Loucy (cell line): ENCODE measurements at regions not wholly inside any gene's neighbourhood (a gene's known extent, or its start where the extent isn't known, plus 50 kb on each side); places are given as distances from the start of the nearest gene placed in this dataset.

Source experiments
- EZH2phosphoT487 ChIP-seq: fragments of 200-600 bp; IDR thresholded peaks from 2 replicates; pipeline ENCODE4 v1.6.1; 2018; ENCODE audit warnings: antibody characterized with exemption, mild to moderate bottlenecking, moderate library complexity, borderline replicate concordance
- TF ChIP-seq, protein P1 (sequence below): fragments of 200-600 bp; sonication (generic); conservative IDR thresholded peaks from 2 replicates; pipeline ENCODE4 v1.5.1; 2014; ENCODE audit warnings: mild to moderate bottlenecking, antibody characterized with exemption, low read length

DNA sequence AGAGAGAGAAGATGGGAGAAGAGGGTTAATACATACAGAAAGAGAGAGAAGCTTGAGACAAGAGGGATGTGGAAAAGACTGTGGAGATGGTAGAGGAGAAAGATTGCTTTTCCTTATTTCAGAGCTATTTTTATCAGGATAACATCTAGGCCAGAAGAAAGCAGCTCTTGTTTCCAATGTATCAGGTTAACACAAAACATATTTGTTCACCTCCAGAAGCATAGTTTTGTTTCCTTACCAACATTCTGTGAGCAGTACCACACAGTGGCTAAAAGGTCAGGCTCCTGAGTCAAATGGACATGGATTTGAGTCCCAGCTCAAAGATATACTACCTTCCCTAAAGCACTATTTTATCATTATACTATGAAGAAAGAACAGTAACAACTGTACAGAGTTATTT, 185.5 kb downstream of the DUSP10 start:
- TF ChIP-seq, protein P1, sequence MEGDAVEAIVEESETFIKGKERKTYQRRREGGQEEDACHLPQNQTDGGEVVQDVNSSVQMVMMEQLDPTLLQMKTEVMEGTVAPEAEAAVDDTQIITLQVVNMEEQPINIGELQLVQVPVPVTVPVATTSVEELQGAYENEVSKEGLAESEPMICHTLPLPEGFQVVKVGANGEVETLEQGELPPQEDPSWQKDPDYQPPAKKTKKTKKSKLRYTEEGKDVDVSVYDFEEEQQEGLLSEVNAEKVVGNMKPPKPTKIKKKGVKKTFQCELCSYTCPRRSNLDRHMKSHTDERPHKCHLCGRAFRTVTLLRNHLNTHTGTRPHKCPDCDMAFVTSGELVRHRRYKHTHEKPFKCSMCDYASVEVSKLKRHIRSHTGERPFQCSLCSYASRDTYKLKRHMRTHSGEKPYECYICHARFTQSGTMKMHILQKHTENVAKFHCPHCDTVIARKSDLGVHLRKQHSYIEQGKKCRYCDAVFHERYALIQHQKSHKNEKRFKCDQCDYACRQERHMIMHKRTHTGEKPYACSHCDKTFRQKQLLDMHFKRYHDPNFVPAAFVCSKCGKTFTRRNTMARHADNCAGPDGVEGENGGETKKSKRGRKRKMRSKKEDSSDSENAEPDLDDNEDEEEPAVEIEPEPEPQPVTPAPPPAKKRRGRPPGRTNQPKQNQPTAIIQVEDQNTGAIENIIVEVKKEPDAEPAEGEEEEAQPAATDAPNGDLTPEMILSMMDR, result no peak
- no peak for TF ChIP-seq EZH2phosphoT487
